A549 (cell line): ENCODE measurements at regions not wholly inside any gene's neighbourhood (a gene's known extent, or its start where the extent isn't known, plus 50 kb on each side); places are given as distances from the start of the nearest gene placed in this dataset.

Experiments
- ATAC-seq, 2 experiments: fragments of 200-7000 bp in 1 of 2; fragments of >200 bp in 1 of 2; cut with Nextera tagmentation in 1 of 2; cut with Tn5 transposase in 1 of 2; 3 replicates each; pipeline versions ENCODE4 v1.8.0 to v1.9.1; 2018 to 2020; ENCODE audit warnings: mild to moderate bottlenecking in 1 of 2, moderate library complexity in 1 of 2
- CTCF ChIA-PET: fragments of 300-600 bp; sonication (Branson Sonifier 250); formaldehyde crosslinking; extraction: SDS; loops from one replicate; lab custom pipeline; 2021; ENCODE audit warnings: antibody characterized with exemption, inconsistent platforms; lab: Yijun Ruan, JAX
- POLR2A ChIA-PET: fragments of 350-600 bp; formaldehyde crosslinking; extraction: SDS; loops from one replicate; lab custom pipeline; 2021; ENCODE audit warnings: antibody characterized with exemption, inconsistent platforms; lab: Yijun Ruan, JAX
- DNase-seq, 2 experiments: peaks; one replicate each; pipeline versions ENCODE4 v3.0.0 to v3.0.0-alpha.2; 2011 to 2016; ENCODE audit warnings: low read depth in 1 of 2, low spot score in 1 of 2
- FAIRE-seq: peaks from 2 replicates; lab custom pipeline; 2011; peaks lifted over from hg19 to GRCh38; lab: Jason Lieb, UNC
- H3K27ac ChIP-seq, 2 experiments: fragments of >200 bp; sonication (Bioruptor Twin); formaldehyde crosslinking; 3 replicates each; pipeline ENCODE4 v1.5.1; 2016 to 2017
- H3K4me1 ChIP-seq: fragments of >200 bp; sonication (Bioruptor Twin); formaldehyde crosslinking; 3 replicates; pipeline ENCODE4 v1.6.1; 2016
- H3K4me2 ChIP-seq: fragments of >200 bp; sonication (Bioruptor Twin); formaldehyde crosslinking; 3 replicates; pipeline ENCODE4 v1.6.1; 2016
- H3K4me3 ChIP-seq: fragments of >200 bp; sonication (Bioruptor Twin); formaldehyde crosslinking; 3 replicates; pipeline ENCODE4 v1.5.1; 2016
- H3K9me3 ChIP-seq: fragments of >200 bp; sonication (Bioruptor Twin); formaldehyde crosslinking; 3 replicates; pipeline ENCODE4 v1.6.1; 2016
- CBX8 ChIP-seq: fragments of 200-600 bp; sonication (generic); IDR thresholded peaks from 2 replicates; pipeline ENCODE4 v1.6.1; 2016
- EHMT2 ChIP-seq: fragments of 200-600 bp; sonication (generic); IDR thresholded peaks from 2 replicates; pipeline ENCODE4 v1.6.1; 2016; ENCODE audit warnings: antibody characterized with exemption, low read depth, mild to moderate bottlenecking, moderate library complexity
- GATA3 ChIP-seq: IDR thresholded peaks from 2 replicates; pipeline ENCODE4 v1.6.1; 2012; ENCODE audit warnings: borderline replicate concordance
- HDAC2 ChIP-seq: fragments of 200-600 bp; sonication (generic); IDR thresholded peaks from 2 replicates; pipeline ENCODE4 v1.6.1; 2016
- HEYL ChIP-seq: fragments of 250-450 bp; sonication (Bioruptor Pico); IDR thresholded peaks from 2 replicates; pipeline ENCODE4 v1.8.0; 2021; ENCODE audit warnings: mild to moderate bottlenecking, moderate library complexity
- HOXA7 ChIP-seq: fragments of 250-450 bp; sonication (Bioruptor Pico); IDR thresholded peaks from 2 replicates; pipeline ENCODE4 v1.5.0; 2020; ENCODE audit warnings: mild to moderate bottlenecking, moderate library complexity
- HOXB13 ChIP-seq: fragments of 250-450 bp; sonication (Bioruptor Pico); IDR thresholded peaks from 2 replicates; pipeline ENCODE4 v1.5.0; 2020; ENCODE audit warnings: low read depth, mild to moderate bottlenecking, moderate library complexity
- JUN ChIP-seq, 2 experiments: fragments of >200 bp; sonication (Bioruptor Twin); formaldehyde crosslinking; IDR thresholded peaks; 2 replicates in 1 of 2; 3 replicates in 1 of 2; pipeline ENCODE4 v1.6.1; 2016 to 2017
- MAFK ChIP-seq: fragments of 450-650 bp; IDR thresholded peaks from 2 replicates; pipeline ENCODE4 v1.6.1; 2014; ENCODE audit not compliant: partially characterized antibody
- NPAS2 ChIP-seq: fragments of 250-450 bp; sonication (Bioruptor Pico); IDR thresholded peaks from 2 replicates; pipeline ENCODE4 v1.8.0; 2022; ENCODE audit warnings: mild to moderate bottlenecking, moderate library complexity, borderline replicate concordance
- PHF8 ChIP-seq: fragments of 200-600 bp; sonication (generic); IDR thresholded peaks from 2 replicates; pipeline ENCODE4 v1.6.1; 2016; ENCODE audit warnings: low read depth, mild to moderate bottlenecking, antibody characterized with exemption, moderate library complexity, borderline replicate concordance
- RFX5 ChIP-seq: fragments of 450-650 bp; IDR thresholded peaks from 2 replicates; pipeline ENCODE4 v1.7.1; 2014; ENCODE audit warnings: antibody characterized with exemption, mild to moderate bottlenecking, moderate library complexity
- RNF2 ChIP-seq: fragments of 200-600 bp; sonication (generic); IDR thresholded peaks from 2 replicates; pipeline ENCODE4 v1.6.1; 2016; ENCODE audit warnings: low read depth, mild to moderate bottlenecking, antibody characterized with exemption, moderate library complexity, borderline replicate concordance
- ZFP36 ChIP-seq: fragments of 450-650 bp; IDR thresholded peaks from 2 replicates; pipeline ENCODE4 v1.6.1; 2014; ENCODE audit warnings: borderline replicate concordance; ENCODE audit not compliant: partially characterized antibody
- ZSCAN20 ChIP-seq: fragments of 250-450 bp; sonication (Bioruptor Pico); IDR thresholded peaks from 2 replicates; pipeline ENCODE4 v1.8.0; 2022; ENCODE audit warnings: mild to moderate bottlenecking, moderate library complexity
- WGBS: methylation state at CpG from one replicate; pipeline ENCODE4 v1.1.6; 2017; ENCODE audit errors: missing lambda C conversion rate; 5-methylcytosine and 5-hydroxymethylcytosine counted together
- TF ChIP-seq, protein P1 (sequence below): fragments of 450-650 bp; IDR thresholded peaks from 2 replicates; pipeline ENCODE4 v1.6.1; 2014; ENCODE audit warnings: antibody characterized with exemption
- TF ChIP-seq, protein P2 (sequence below): fragments of 250-450 bp; sonication (Bioruptor Pico); IDR thresholded peaks from 2 replicates; pipeline ENCODE4 v1.5.0; 2020; ENCODE audit warnings: low read depth, mild to moderate bottlenecking, moderate library complexity
- TF ChIP-seq, protein P3 (sequence below): IDR thresholded peaks from 2 replicates; pipeline ENCODE4 v1.6.1; 2012
- TF ChIP-seq, protein P4 (sequence below): fragments of 250-450 bp; sonication (Bioruptor Pico); IDR thresholded peaks from 2 replicates; pipeline ENCODE4 v1.5.0; 2021; ENCODE audit warnings: mild to moderate bottlenecking, moderate library complexity, borderline replicate concordance

DNA sequence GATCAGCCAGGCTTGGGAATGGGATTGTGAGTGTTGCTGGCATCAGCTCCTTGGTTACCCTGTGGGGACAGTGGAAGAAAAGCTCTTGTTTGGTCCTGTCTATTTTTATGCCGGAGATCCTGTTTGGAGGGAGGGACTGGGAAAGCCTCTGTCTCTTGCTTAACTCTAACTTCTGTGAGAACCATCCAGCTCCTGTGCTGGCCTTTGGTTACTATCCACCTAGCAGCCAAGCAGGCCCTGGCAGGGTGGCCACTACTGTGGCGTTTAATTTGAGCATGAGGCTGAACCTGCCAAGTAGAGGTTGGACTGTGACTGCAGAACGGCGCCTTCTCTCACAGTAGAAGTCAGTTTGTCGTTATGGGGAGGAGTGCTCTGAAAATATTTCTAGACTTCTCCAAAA lies 193.3 kb downstream of the UTRN start (continued):
- TF ChIP-seq, protein P1, sequence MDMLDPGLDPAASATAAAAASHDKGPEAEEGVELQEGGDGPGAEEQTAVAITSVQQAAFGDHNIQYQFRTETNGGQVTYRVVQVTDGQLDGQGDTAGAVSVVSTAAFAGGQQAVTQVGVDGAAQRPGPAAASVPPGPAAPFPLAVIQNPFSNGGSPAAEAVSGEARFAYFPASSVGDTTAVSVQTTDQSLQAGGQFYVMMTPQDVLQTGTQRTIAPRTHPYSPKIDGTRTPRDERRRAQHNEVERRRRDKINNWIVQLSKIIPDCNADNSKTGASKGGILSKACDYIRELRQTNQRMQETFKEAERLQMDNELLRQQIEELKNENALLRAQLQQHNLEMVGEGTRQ: no peak
- TF ChIP-seq, all 56 proteins: peak for 0

DNA sequence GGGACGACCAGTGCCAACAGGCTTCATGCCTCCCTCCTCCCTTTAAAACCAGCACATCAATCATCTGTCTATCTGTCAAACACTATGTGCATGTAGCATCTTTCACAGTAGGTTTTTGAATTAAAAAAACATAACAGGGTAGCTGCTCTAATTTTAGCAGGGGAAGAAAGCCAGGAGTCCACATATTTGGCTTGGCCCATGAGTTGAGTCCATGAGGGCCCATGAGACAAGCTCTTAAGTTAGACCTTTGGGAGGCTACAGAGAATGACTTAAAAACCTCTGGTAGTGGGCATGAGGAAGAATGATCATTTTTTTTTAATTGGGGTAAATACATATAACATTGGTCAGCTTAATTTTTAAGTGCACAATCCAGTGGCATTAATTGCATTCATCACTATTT lies 194.9 kb downstream of the UTRN start:
- Histone ChIP-seq H3K9me3 (no peaks in the 10 kb centered on the region), H3K27ac (no peak overlapping the region), H3K4me1 (no peaks in the 10 kb centered on the region), H3K4me2 (no peak overlapping the region), H3K4me3 (no peak overlapping the region)
- TF ChIP-seq PHF8: no peak
- TF ChIP-seq RNF2: no peak
- TF ChIP-seq HOXA7 (CRISPR knock-in tag): no peak
- no peak for TF ChIP-seq GATA3
- no peak for TF ChIP-seq HDAC2
- no peak for TF ChIP-seq EHMT2
- no peak for TF ChIP-seq HOXB13
- TF ChIP-seq NPAS2 (CRISPR knock-in tag): no peak
- TF ChIP-seq MAFK: no peak
- TF ChIP-seq CBX8: no peak
- no peak for TF ChIP-seq HEYL (CRISPR knock-in tag)
- TF ChIP-seq, protein P2, sequence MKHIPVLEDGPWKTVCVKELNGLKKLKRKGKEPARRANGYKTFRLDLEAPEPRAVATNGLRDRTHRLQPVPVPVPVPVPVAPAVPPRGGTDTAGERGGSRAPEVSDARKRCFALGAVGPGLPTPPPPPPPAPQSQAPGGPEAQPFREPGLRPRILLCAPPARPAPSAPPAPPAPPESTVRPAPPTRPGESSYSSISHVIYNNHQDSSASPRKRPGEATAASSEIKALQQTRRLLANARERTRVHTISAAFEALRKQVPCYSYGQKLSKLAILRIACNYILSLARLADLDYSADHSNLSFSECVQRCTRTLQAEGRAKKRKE: no peak
- no peak for TF ChIP-seq ZFP36
- no peak for TF ChIP-seq JUN (IDR thresholded peaks at IDR 0.05)
- TF ChIP-seq, protein P3, sequence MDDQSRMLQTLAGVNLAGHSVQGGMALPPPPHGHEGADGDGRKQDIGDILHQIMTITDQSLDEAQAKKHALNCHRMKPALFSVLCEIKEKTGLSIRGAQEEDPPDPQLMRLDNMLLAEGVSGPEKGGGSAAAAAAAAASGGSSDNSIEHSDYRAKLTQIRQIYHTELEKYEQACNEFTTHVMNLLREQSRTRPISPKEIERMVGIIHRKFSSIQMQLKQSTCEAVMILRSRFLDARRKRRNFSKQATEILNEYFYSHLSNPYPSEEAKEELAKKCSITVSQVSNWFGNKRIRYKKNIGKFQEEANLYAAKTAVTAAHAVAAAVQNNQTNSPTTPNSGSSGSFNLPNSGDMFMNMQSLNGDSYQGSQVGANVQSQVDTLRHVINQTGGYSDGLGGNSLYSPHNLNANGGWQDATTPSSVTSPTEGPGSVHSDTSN: no peak
- TF ChIP-seq RFX5: no peak
- POLR2A ChIA-PET: no interaction called here
- 100% methylated on average over 1 of the region's 1 CpG for WGBS
- no peak for FAIRE-seq
- no peak for DNase-seq
- ATAC-seq: no peak
- CTCF ChIA-PET: interaction anchor here (0.8 to 1.3 kb wide), 3 partner anchors 11 to 375 kb away, joined by 3 to 4 read pairs (median 3); no protein-coding TSS in a partner anchor

DNA sequence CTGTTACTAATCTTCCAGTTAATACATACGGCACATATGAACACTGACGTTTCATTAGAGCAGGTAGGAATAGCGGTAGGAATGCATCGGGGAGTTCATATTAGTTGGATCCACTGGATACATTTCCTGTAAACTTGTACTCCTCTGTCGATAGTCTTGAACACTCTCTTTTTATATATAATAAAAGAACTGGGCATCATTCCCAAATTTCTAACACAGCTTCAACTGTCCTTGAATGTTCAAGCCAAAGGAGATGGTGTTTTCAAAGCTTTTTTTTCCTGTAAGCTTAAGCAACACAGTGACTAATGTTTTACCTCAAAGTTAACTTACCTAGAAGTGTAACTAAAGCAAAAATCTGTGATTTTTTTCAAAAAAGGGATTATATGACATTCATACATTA lies 195.3 kb downstream of the UTRN start:
- TF ChIP-seq, protein P4, sequence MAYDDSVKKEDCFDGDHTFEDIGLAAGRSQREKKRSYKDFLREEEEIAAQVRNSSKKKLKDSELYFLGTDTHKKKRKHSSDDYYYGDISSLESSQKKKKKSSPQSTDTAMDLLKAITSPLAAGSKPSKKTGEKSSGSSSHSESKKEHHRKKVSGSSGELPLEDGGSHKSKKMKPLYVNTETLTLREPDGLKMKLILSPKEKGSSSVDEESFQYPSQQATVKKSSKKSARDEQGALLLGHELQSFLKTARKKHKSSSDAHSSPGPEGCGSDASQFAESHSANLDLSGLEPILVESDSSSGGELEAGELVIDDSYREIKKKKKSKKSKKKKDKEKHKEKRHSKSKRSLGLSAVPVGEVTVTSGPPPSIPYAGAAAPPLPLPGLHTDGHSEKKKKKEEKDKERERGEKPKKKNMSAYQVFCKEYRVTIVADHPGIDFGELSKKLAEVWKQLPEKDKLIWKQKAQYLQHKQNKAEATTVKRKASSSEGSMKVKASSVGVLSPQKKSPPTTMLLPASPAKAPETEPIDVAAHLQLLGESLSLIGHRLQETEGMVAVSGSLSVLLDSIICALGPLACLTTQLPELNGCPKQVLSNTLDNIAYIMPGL (CRISPR knock-in tag): no peak
- TF ChIP-seq HOXB13: no peak
- no peak for TF ChIP-seq ZSCAN20 (CRISPR knock-in tag)
- H3K27ac ChIP-seq: no peak overlapping the region
- H3K4me1 ChIP-seq: no peaks in the 10 kb centered on the region
- H3K4me2 ChIP-seq: no peak overlapping the region
- no peaks in the 10 kb centered on the region for H3K9me3 ChIP-seq
- DNase-seq (no peak), ATAC-seq (no peak), FAIRE-seq (no peak)
- ChIA-PET CTCF (interaction anchor here (0.8 to 1.4 kb wide), 4 partner anchors 11 to 376 kb away, joined by 3 to 4 read pairs (median 4); no protein-coding TSS in a partner anchor), POLR2A (no interaction called here)
- H3K4me3 ChIP-seq: no peak overlapping the region
- 86% methylated on average over 5 of the region's 5 CpGs for WGBS
